SK-N-SH (cell line): ENCODE measurements at regions not wholly inside any gene's neighbourhood (a gene's known extent, or its start where the extent isn't known, plus 50 kb on each side); places are given as distances from the start of the nearest gene placed in this dataset.

Experiments used
- CTCF ChIA-PET: fragments of 300-600, 350-600 bp; formaldehyde crosslinking; extraction: SDS; loops from one replicate; lab custom pipeline; 2021; lab: Yijun Ruan, JAX
- POLR2A ChIA-PET: fragments of 350-600 bp; sonication (Branson Sonifier 250); formaldehyde crosslinking; extraction: SDS; loops from one replicate; lab custom pipeline; 2020; ENCODE audit warnings: antibody characterized with exemption, inconsistent platforms; lab: Yijun Ruan, JAX
- DNase-seq: peaks from one replicate; pipeline ENCODE4 v3.0.0; 2012
- H2AFZ ChIP-seq: fragments of 200-600 bp; sonication (generic); 2 replicates; pipeline ENCODE4 v1.8.1; 2016; ENCODE audit warnings: antibody characterized with exemption, mild to moderate bottlenecking, low read depth
- H3F3A ChIP-seq: fragments of 200-600 bp; sonication (generic); replicated peaks from 2 replicates; pipeline ENCODE3; 2016; ENCODE audit warnings: antibody characterized with exemption, mild to moderate bottlenecking; ENCODE audit not compliant: insufficient read depth
- H3K27ac ChIP-seq, 2 experiments: fragments of 200-500 bp in 1 of 2; fragments of 200-600 bp in 1 of 2; sonication (Bioruptor generic) in 1 of 2; sonication (generic), shearing (Covaris generic) in 1 of 2; 2 replicates each; pipeline versions ENCODE4 v1.5.1 to v1.6.1; 2014 to 2016; ENCODE audit warnings: low read depth in 2 of 2, inconsistent platforms in 1 of 2, low read length in 1 of 2, mild to moderate bottlenecking in 1 of 2, mixed read lengths in 1 of 2
- H3K27me3 ChIP-seq: fragments of 200-600 bp; sonication (generic), shearing (Covaris generic); 2 replicates; pipeline ENCODE4 v1.6.1; 2016; ENCODE audit warnings: mixed run types; ENCODE audit not compliant: insufficient read depth
- H3K36me3 ChIP-seq, 2 experiments: fragments of 200-500 bp in 1 of 2; fragments of 200-600 bp in 1 of 2; sonication (Bioruptor generic) in 1 of 2; sonication (generic) in 1 of 2; replicated peaks in 1 of 2; 2 replicates each; pipeline versions ENCODE3 to v1.5.1; 2014 to 2016; ENCODE audit warnings: low read length in 1 of 2, mild to moderate bottlenecking in 1 of 2; ENCODE audit not compliant: insufficient read depth in 2 of 2, control insufficient read depth in 1 of 2
- H3K4me1 ChIP-seq, 2 experiments: fragments of 200-500 bp in 1 of 2; fragments of 200-600 bp in 1 of 2; sonication (Bioruptor generic) in 1 of 2; sonication (generic), shearing (Covaris generic) in 1 of 2; 2 replicates each; pipeline versions ENCODE4 v1.5.1 to v1.6.1; 2014 to 2016; ENCODE audit warnings: low read depth in 1 of 2, low read length in 1 of 2, mixed run types in 1 of 2; ENCODE audit not compliant: insufficient read depth in 2 of 2, control insufficient read depth in 1 of 2
- H3K4me2 ChIP-seq: fragments of 200-600 bp; sonication (generic), shearing (Covaris generic); 2 replicates; pipeline ENCODE4 v1.6.1; 2017; ENCODE audit warnings: mixed run types
- H3K4me3 ChIP-seq, 2 experiments: fragments of 200-500 bp in 1 of 2; fragments of 200-600 bp in 1 of 2; sonication (Bioruptor generic) in 1 of 2; sonication (generic), shearing (Covaris generic) in 1 of 2; 2 replicates each; pipeline versions ENCODE4 v1.5.1 to v1.8.1; 2014 to 2016; ENCODE audit warnings: low read depth in 2 of 2, inconsistent platforms in 1 of 2, low read length in 1 of 2, mild to moderate bottlenecking in 1 of 2, mixed read lengths in 1 of 2, moderate library complexity in 1 of 2
- H3K79me2 ChIP-seq: fragments of 200-600 bp; sonication (generic); 2 replicates; pipeline ENCODE4 v1.8.1; 2017; ENCODE audit warnings: mild to moderate bottlenecking; ENCODE audit not compliant: insufficient read depth
- H3K9ac ChIP-seq: fragments of 200-600 bp; sonication (generic); 2 replicates; pipeline ENCODE4 v1.6.1; 2017; ENCODE audit warnings: mixed run types
- H3K9me2 ChIP-seq: fragments of 200-600 bp; sonication (generic); 2 replicates; pipeline ENCODE4 v1.6.1; 2017; ENCODE audit warnings: mixed run types
- H3K9me3 ChIP-seq: fragments of 200-600 bp; sonication (generic); 2 replicates; pipeline ENCODE4 v1.6.1; 2017; ENCODE audit warnings: mixed run types, mild to moderate bottlenecking, moderate library complexity
- H4K20me1 ChIP-seq: fragments of 200-600 bp; sonication (generic); 2 replicates; pipeline ENCODE4 v1.6.1; 2017; ENCODE audit warnings: mild to moderate bottlenecking, mixed run types; ENCODE audit not compliant: insufficient read depth
- CTCF ChIP-seq: fragments of 200-600 bp; sonication (generic); IDR thresholded peaks from 2 replicates; pipeline ENCODE4 v1.6.1; 2017; ENCODE audit warnings: antibody characterized with exemption, mild to moderate bottlenecking, moderate library complexity
- EP300 ChIP-seq, 2 experiments: IDR thresholded peaks; 2 replicates each; pipeline versions ENCODE4 v1.4.0 to v1.6.1; 2012; ENCODE audit warnings: borderline replicate concordance in 1 of 2, low read depth in 1 of 2, low read length in 1 of 2
- FOXM1 ChIP-seq: IDR thresholded peaks from 2 replicates; pipeline ENCODE4 v1.4.0; 2012; ENCODE audit warnings: low read depth, mild to moderate bottlenecking
- GATA2 ChIP-seq: sonication (generic); formaldehyde crosslinking; IDR thresholded peaks from 2 replicates; pipeline ENCODE4 v1.5.0; 2020; ENCODE audit warnings: mild to moderate bottlenecking, missing genetic modification reagents
- MXI1 ChIP-seq: IDR thresholded peaks from 2 replicates; pipeline ENCODE4 v1.6.1; 2012; ENCODE audit warnings: mild to moderate bottlenecking, low read depth, low read length, improper control_type of control experiment
- REST ChIP-seq: IDR thresholded peaks from 2 replicates; pipeline ENCODE4 v1.6.1; 2012; ENCODE audit warnings: mild to moderate bottlenecking, low read depth, low read length, moderate library complexity
- TCF12 ChIP-seq: IDR thresholded peaks from 2 replicates; pipeline ENCODE4 v1.4.0; 2012
- USF2 ChIP-seq: fragments of 150-350 bp; IDR thresholded peaks from 2 replicates; pipeline ENCODE4 v1.6.1; 2017; ENCODE audit warnings: antibody characterized with exemption, low read length, low read depth, borderline replicate concordance
- WGBS: methylation state at CpG from one replicate; pipeline ENCODE4 v1.1.6; 2017; ENCODE audit warnings: low lambda C conversion rate; 5-methylcytosine and 5-hydroxymethylcytosine counted together

GRCh38 chr3:99041747-99042146 is 140.3 kb upstream of the DCBLD2 start:
- Histone ChIP-seq H3K9me3 (no peaks in the 10 kb centered on the region), H3K27ac (no peak overlapping the region), H2AFZ (no peak overlapping the region), H3K9ac (no peak overlapping the region), H3K4me3 (no peak overlapping the region), H3K9me2 (no peaks in the 10 kb centered on the region), H3K27me3 (no peaks in the 10 kb centered on the region), H4K20me1 (no peaks in the 10 kb centered on the region), H3K36me3 (no peaks in the 10 kb centered on the region), H3K4me2 (no peak overlapping the region), H3K4me1 (no peaks in the 10 kb centered on the region), H3F3A (no peaks in the 10 kb centered on the region), H3K79me2 (no peaks in the 10 kb centered on the region)
- WGBS, result 70% methylated on average over 1 of the region's 2 CpGs
- POLR2A ChIA-PET, result no interaction called here
- no peak for TF ChIP-seq TCF12
- TF ChIP-seq MXI1, result no peak
- TF ChIP-seq REST, result no peak
- no peak for TF ChIP-seq FOXM1
- TF ChIP-seq USF2, result no peak
- TF ChIP-seq EP300 (IDR thresholded peaks at IDR 0.05; ENCODE audit: borderline replicate concordance in 1 of 2, low read depth in 1 of 2, low read length in 1 of 2), result no peak
- TF ChIP-seq CTCF, result no peak
- DNase-seq, result no peak
- CTCF ChIA-PET, result interaction anchor here (1.5 kb wide), 1 partner anchor 18 kb away, joined by 3 read pairs; no protein-coding TSS in a partner anchor

- no peaks in the 10 kb centered on the region for H3K4me1 ChIP-seq
- no peak overlapping the region for H2AFZ ChIP-seq
- no peak overlapping the region for H3K27ac ChIP-seq
- no peak overlapping the region for H3K4me3 ChIP-seq
- H3K36me3 ChIP-seq, result peaks cover 0 to 4% of the 10 kb centered on the region in 2 experiments
- no peaks in the 10 kb centered on the region for H3F3A ChIP-seq
- H3K9me3 ChIP-seq, result 0 out of 2 replicates have a peak, but pooled peaks cover 8% of the 10 kb centered on the region
- peak; percentile 27 for TF ChIP-seq GATA2 (CRISPR knock-in tag)
- TF ChIP-seq USF2, result no peak
- H3K4me2 ChIP-seq, result no peak overlapping the region
- 4% methylated on average over 4 of the region's 4 CpGs for WGBS
- no peaks in the 10 kb centered on the region for H3K9me2 ChIP-seq
- no peaks in the 10 kb centered on the region for H3K79me2 ChIP-seq
- DNase-seq, result no peak
- POLR2A ChIA-PET, result no interaction called here
- no peaks in the 10 kb centered on the region for H3K27me3 ChIP-seq
- no peak overlapping the region for H3K9ac ChIP-seq
- no peaks in the 10 kb centered on the region for H4K20me1 ChIP-seq
- CTCF ChIA-PET, result interaction anchor here (1.1 kb wide), 1 partner anchor 8 kb away, joined by 4 read pairs; no protein-coding TSS in a partner anchor
Measured at GRCh38 chr3:99031778-99032177, 130.3 kb upstream of the DCBLD2 start.
